Mucosa of descending colon (tissue), 3 donors: ENCODE measurements at regions not wholly inside any gene's neighbourhood (a gene's known extent, or its start where the extent isn't known, plus 50 kb on each side); places are given as distances from the start of the nearest gene placed in this dataset.

Source experiments
- ATAC-seq: fragments of 200-7000 bp; cut with Tn5 transposase; one replicate; pipeline ENCODE4 v1.9.1; 2020; ENCODE audit warnings: mild to moderate bottlenecking, moderate library complexity
- DNase-seq, 3 donors: peaks; one replicate each; pipeline ENCODE4 v3.0.0-alpha.2; 2020
- H3K36me3 ChIP-seq: fragments of 200-600 bp; one replicate; pipeline ENCODE4 v1.8.0; 2021; ENCODE audit warnings: low read depth, mild to moderate bottlenecking
- H3K4me1 ChIP-seq: fragments of 200-600 bp; one replicate; pipeline ENCODE4 v1.8.0; 2021; ENCODE audit warnings: low read depth, mild to moderate bottlenecking
- H3K4me3 ChIP-seq: fragments of 200-600 bp; one replicate; pipeline ENCODE4 v1.8.0; 2021; ENCODE audit warnings: mild to moderate bottlenecking
- H3K9me3 ChIP-seq: fragments of 200-600 bp; one replicate; pipeline ENCODE4 v1.8.0; 2021; ENCODE audit warnings: mild to moderate bottlenecking
- intact Hi-C, 2 donors: fragments of 100-400 bp; cut with DNase I in 1 of 2; cut with micrococcal nuclease in 1 of 2; formaldehyde crosslinking; loops; one replicate each; pipeline versions ENCODE4 v1.11.0 to v1.11.1; 2022; cut with DNase I, micrococcal nuclease
- TF ChIP-seq, protein P1 (sequence below): fragments of 200-600 bp; IDR thresholded peaks from one replicate; pipeline ENCODE4 v1.8.0; 2022; ENCODE audit warnings: antibody characterized with exemption, mild to moderate bottlenecking
- donor health status: DM: no; HTN: no; CAD: no; lungs with moderate emphysema.
- donor health status: DM: no; HTN: no; CAD: no.
- donor health status: DM: no; HTN: yes; CAD: no.

DNA sequence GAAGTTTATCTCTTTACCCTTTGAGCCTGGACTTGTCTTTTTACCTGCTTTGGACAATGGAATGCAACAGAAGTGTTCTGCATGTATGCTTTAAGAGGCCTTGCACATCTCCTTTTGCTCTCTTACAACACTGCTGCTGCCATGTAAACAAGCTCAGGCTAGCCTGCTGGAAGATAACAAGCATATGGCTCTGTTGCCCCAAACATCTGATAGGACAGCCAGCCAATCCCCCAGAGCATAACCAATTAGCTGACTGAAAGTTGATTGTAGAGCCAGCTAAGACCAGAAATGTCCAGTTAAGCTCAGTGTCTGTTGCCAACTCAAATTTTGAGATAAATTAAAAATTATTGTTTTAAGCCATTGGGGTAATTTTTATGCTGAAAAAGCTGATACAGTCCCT is 510.6 kb upstream of the CNKSR2 start:
- TF ChIP-seq, protein P1, sequence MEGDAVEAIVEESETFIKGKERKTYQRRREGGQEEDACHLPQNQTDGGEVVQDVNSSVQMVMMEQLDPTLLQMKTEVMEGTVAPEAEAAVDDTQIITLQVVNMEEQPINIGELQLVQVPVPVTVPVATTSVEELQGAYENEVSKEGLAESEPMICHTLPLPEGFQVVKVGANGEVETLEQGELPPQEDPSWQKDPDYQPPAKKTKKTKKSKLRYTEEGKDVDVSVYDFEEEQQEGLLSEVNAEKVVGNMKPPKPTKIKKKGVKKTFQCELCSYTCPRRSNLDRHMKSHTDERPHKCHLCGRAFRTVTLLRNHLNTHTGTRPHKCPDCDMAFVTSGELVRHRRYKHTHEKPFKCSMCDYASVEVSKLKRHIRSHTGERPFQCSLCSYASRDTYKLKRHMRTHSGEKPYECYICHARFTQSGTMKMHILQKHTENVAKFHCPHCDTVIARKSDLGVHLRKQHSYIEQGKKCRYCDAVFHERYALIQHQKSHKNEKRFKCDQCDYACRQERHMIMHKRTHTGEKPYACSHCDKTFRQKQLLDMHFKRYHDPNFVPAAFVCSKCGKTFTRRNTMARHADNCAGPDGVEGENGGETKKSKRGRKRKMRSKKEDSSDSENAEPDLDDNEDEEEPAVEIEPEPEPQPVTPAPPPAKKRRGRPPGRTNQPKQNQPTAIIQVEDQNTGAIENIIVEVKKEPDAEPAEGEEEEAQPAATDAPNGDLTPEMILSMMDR: no peak
- H3K4me3 ChIP-seq: no peak overlapping the region
- intact Hi-C loops: no loop called here
- no peak for ATAC-seq
- no peaks in the 10 kb centered on the region for H3K36me3 ChIP-seq
- no peak for DNase-seq
- H3K4me1 ChIP-seq: no peaks in the 10 kb centered on the region
- H3K9me3 ChIP-seq: peaks cover 4% of the 10 kb centered on the region

DNA sequence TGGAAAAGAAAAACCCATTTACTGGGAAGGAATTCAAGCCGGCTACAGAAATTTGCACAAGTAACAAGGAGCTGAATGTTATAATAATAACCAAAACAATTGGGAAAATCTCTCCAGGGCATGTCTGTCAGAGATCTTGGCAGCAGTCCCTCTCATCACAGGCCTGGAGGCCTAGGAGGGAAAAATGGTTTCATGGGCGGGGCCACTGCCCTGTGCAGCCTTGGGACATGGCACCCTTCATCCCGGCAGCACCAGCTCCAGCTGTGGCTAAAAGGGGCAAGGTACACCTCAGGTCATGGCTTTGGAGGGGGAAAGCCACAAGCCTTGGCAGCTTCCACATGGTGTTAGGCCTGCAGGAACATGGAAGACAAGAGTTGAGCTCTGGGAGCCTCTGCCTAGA is 513.1 kb upstream of the CNKSR2 start:
- Histone ChIP-seq H3K9me3 (peaks cover 4% of the 10 kb centered on the region), H3K4me1 (no peaks in the 10 kb centered on the region), H3K4me3 (no peak overlapping the region), H3K36me3 (no peaks in the 10 kb centered on the region)
- ATAC-seq (no peak), DNase-seq (no peak)
- intact Hi-C loops: no loop called here
- TF ChIP-seq, protein P1: no peak

DNA sequence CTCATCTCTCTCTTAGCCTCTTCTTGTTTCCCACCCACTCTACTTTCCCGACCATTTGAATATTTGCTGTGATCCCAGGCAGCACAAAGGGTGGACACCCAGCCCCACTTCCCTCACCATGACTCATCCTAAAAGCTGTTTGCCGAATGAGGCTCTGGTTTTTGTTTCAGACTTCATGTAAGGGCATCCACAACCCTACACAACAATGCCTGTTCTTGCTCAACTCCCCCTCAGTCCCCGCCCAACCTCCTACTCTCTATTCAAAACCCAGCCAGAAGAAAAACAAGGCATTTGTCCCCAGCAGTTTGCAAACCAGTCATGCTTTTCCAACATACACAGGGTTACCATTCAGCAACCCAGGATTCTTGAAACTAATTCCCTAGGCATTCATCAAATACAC is 516.5 kb upstream of the CNKSR2 start:
- DNase-seq: no peak
- TF ChIP-seq, protein P1: no peak
- intact Hi-C loops: no loop called here
- ATAC-seq: no peak
- Histone ChIP-seq H3K36me3 (no peaks in the 10 kb centered on the region), H3K4me1 (no peaks in the 10 kb centered on the region), H3K9me3 (peaks cover 4% of the 10 kb centered on the region), H3K4me3 (no peak overlapping the region)

DNA sequence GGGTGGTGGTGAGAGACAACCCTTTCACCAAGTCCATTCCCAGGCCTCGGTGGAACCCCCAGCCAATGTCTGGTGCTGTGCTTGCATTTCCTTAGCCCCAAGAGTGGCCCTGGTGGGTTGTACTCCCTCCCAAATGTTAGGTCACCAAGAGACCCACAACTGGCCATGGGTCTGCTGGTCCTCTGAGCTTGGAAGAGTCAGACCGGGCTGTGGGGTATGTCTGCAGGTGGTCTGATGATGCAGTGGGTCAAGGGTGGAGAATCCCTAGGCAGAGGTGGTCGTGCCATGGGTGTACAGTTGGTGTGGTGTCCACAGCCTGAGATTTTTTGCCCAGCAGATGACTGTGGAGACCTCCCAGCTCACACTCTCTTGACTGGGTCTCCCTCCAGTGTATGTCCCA is 535.7 kb upstream of the CNKSR2 start:
- TF ChIP-seq, protein P1: no peak
- no peaks in the 10 kb centered on the region for H3K36me3 ChIP-seq
- H3K4me3 ChIP-seq: no peak overlapping the region
- no peaks in the 10 kb centered on the region for H3K9me3 ChIP-seq
- DNase-seq: no peak
- H3K4me1 ChIP-seq: no peaks in the 10 kb centered on the region
- intact Hi-C loops: no loop called here
- no peak for ATAC-seq

DNA sequence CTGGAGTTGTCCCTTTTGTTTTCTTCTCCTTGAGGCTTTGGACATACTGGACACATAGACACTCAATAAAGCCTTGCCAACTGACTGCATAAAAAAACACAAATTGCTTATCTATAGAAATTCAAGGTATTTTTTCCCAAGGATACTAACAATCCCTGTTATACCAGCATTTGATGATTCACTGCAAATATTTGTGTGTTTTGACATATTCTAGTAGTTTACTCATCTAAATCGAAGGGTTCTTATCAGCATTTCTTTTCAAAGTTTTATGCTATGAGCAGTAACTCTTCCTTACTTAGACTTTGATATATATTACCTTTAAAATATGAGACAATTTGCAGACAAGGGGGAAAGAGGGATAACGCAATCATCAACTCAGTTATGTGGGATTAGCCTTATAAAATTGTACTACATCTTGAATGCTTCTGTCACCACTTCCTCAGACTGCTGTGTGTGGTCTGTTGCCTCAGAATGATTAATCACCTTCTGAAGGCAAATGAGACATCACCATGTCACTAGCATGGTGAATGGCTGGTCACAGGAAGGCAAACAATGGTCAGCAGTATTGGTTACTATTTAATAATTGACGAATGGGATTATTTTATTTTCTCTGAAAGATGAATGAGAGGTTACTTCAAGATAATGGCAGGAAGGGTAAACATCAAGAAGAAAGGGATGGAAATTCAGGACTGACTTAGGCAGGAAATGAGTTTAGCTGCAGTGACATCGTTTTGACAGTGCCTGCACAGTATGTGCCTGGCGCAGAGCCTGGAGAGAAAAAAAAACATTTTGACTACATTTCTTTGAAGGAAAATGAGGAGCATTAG is 544.3 kb upstream of the CNKSR2 start:
- DNase-seq: no peak
- Histone ChIP-seq H3K4me3 (no peak overlapping the region), H3K9me3 (no peaks in the 10 kb centered on the region), H3K36me3 (no peaks in the 10 kb centered on the region), H3K4me1 (no peaks in the 10 kb centered on the region)
- TF ChIP-seq, protein P1: no peak
- intact Hi-C loops: no loop called here
- no peak for ATAC-seq
